ENCODE measurements at regions not wholly inside any gene's neighbourhood (a gene's known extent, or its start where the extent isn't known, plus 50 kb on each side); places are given as distances from the start of the nearest gene placed in this dataset.

GRCh38 chr22:22071455-22071854 lies 88.9 kb upstream of the TOP3B start:
- no peaks in the 10 kb centered on the region for H3K4me1 ChIP-seq
- H3K36me3 ChIP-seq = no peaks in the 10 kb centered on the region
- peaks cover 2% of the 10 kb centered on the region for H3K27me3 ChIP-seq
- DNase-seq = no peak
- no peak for TF ChIP-seq CTCF (IDR thresholded peaks at IDR 0.05; ENCODE audit: low read depth, low read length)
- H3K9me3 ChIP-seq = no peaks in the 10 kb centered on the region
- H3K4me3 ChIP-seq (ENCODE audit: low read depth, low read length) = no peak overlapping the region

- DNase-seq = no peak
- no peak for TF ChIP-seq CTCF (IDR thresholded peaks at IDR 0.05; ENCODE audit: low read depth, low read length)
- Histone ChIP-seq H3K4me3 (ENCODE audit: low read depth, low read length) (no peak overlapping the region), H3K36me3 (no peaks in the 10 kb centered on the region), H3K9me3 (no peaks in the 10 kb centered on the region), H3K27me3 (peaks cover 2% of the 10 kb centered on the region), H3K4me1 (no peaks in the 10 kb centered on the region)
Measured at GRCh38 chr22:22070371-22070824, 87.8 kb upstream of the TOP3B start.

GRCh38 chr22:22069450-22070370 lies 87.1 kb upstream of the TOP3B start:
- TF ChIP-seq CTCF (IDR thresholded peaks at IDR 0.05; ENCODE audit: low read depth, low read length) = no peak
- Histone ChIP-seq H3K36me3 (no peaks in the 10 kb centered on the region), H3K4me1 (no peaks in the 10 kb centered on the region), H3K4me3 (ENCODE audit: low read depth, low read length) (no peak overlapping the region), H3K27me3 (peaks cover 2% of the 10 kb centered on the region), H3K9me3 (no peaks in the 10 kb centered on the region)
- DNase-seq = no peak

GRCh38 chr22:22068657-22069056 lies 86.1 kb upstream of the TOP3B start:
- TF ChIP-seq CTCF (IDR thresholded peaks at IDR 0.05; ENCODE audit: low read depth, low read length) = no peak
- H3K27me3 ChIP-seq = peaks cover 2% of the 10 kb centered on the region
- no peaks in the 10 kb centered on the region for H3K9me3 ChIP-seq
- no peak for DNase-seq
- no peak overlapping the region for H3K4me3 ChIP-seq (ENCODE audit: low read depth, low read length)
- H3K4me1 ChIP-seq = no peaks in the 10 kb centered on the region
- H3K36me3 ChIP-seq = no peaks in the 10 kb centered on the region

- H3K4me1 ChIP-seq = no peaks in the 10 kb centered on the region
- H3K36me3 ChIP-seq = no peaks in the 10 kb centered on the region
- no peak for TF ChIP-seq CTCF (IDR thresholded peaks at IDR 0.05; ENCODE audit: low read depth, low read length)
- no peak overlapping the region for H3K4me3 ChIP-seq (ENCODE audit: low read depth, low read length)
- H3K9me3 ChIP-seq = no peaks in the 10 kb centered on the region
- no peak for DNase-seq
- peaks cover 2% of the 10 kb centered on the region; the same call in 1 of the 2 replicates for H3K27me3 ChIP-seq
Measured at GRCh38 chr22:22068025-22068424, 85.4 kb upstream of the TOP3B start.

GRCh38 chr22:22067192-22067591 lies 84.6 kb upstream of the TOP3B start:
- Histone ChIP-seq H3K36me3 (no peaks in the 10 kb centered on the region), H3K27me3 (no peaks in the 10 kb centered on the region; the same call in 1 of the 2 replicates), H3K4me1 (no peaks in the 10 kb centered on the region), H3K4me3 (ENCODE audit: low read depth, low read length) (no peak overlapping the region), H3K9me3 (no peaks in the 10 kb centered on the region)
- no peak for TF ChIP-seq CTCF (IDR thresholded peaks at IDR 0.05; ENCODE audit: low read depth, low read length)
- no peak for DNase-seq

All from BE2C (cell line).